ENCODE measurements at regions not wholly inside any gene's neighbourhood (a gene's known extent, or its start where the extent isn't known, plus 50 kb on each side); places are given as distances from the start of the nearest gene placed in this dataset.

DNA sequence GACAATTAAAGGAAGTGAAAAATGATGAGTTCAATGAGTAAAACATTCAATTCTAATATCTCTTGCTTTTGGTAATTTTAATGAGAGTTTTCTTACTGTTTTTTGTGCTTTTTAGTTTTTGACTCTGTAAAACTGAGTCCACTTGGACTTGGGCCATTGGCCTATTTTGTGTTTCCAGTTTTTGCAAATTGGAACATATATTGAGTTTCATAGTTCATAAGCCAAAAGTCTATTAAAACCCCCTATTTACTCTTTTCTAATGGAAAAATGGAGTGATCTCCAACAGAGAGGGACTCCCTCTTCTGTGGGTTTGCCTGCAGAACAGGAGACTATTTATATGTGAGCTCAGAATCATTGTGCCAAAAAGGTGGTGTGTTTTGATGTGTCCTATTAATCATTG lies 219.7 kb upstream of the SPRY2 start:
- Histone ChIP-seq H3K4me3 (ENCODE audit: low read length in 3 of 3) (no peak overlapping the region), H3K9me3 (ENCODE audit: control insufficient read depth in 3 of 3, low read length in 3 of 3) (no peaks in the 10 kb centered on the region), H3K27me3 (ENCODE audit: control insufficient read depth in 3 of 3, insufficient read depth in 3 of 3, low read length in 3 of 3) (no peaks in the 10 kb centered on the region), H3K36me3 (ENCODE audit: control insufficient read depth in 3 of 3, insufficient read depth in 3 of 3, low read length in 3 of 3) (no peaks in the 10 kb centered on the region), H3K27ac (ENCODE audit: low read depth, low read length) (no peak overlapping the region), H3K9ac (ENCODE audit: low read depth in 1 of 3, low read length in 3 of 3) (no peak overlapping the region), H3K4me1 (ENCODE audit: control insufficient read depth in 3 of 3, insufficient read depth in 3 of 3, low read length in 3 of 3) (peaks cover 0 to 7% (median 2%) of the 10 kb centered on the region in 3 donors)

DNA sequence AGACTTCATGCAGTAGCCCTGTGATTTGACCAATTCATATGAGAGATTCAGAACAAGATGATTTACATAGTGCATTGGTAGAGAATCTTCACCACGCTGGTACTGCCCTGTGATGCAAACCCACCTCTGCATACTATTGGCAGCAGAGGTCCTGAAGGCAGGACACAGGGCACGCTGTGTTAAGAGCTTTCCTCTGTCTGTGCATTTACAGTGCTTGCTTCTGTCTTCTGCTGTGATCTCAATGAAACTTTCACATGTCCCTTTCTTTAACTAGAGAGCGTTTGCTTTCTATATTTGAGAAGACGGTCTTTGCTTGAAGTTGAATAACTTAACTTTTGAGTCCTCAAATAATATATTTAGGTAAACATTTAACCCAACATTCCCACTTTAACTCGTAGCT lies 219.0 kb upstream of the SPRY2 start:
- H3K9ac ChIP-seq (ENCODE audit: low read depth in 1 of 3, low read length in 3 of 3) = no peak overlapping the region
- no peak overlapping the region for H3K27ac ChIP-seq (ENCODE audit: low read depth, low read length)
- no peaks in the 10 kb centered on the region for H3K27me3 ChIP-seq (ENCODE audit: control insufficient read depth in 3 of 3, insufficient read depth in 3 of 3, low read length in 3 of 3)

DNA sequence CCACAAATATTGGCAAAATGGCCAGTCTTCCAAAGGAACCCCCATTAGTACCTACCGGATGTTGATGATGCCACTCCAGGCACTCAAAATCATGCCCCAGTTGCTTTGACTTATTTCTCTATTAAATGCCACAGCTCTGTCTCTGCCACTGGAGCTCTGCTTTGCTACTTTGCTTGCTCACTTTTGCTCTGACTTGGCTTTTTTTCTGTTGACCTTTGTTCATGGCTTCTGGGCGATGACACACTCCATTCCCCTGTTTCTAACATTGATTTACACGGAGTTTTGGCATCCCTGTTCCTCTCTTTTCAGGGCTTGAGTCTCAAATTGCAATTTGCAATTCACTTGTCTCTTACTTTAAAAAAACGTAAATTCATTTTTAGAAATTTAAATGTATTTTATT lies 217.1 kb upstream of the SPRY2 start:
- H3K27me3 ChIP-seq (ENCODE audit: control insufficient read depth in 3 of 3, insufficient read depth in 3 of 3, low read length in 3 of 3) = no peaks in the 10 kb centered on the region
- no peaks in the 10 kb centered on the region for H3K36me3 ChIP-seq (ENCODE audit: control insufficient read depth in 3 of 3, insufficient read depth in 3 of 3, low read length in 3 of 3)
- H3K9ac ChIP-seq (ENCODE audit: low read depth in 1 of 3, low read length in 3 of 3) = no peak overlapping the region
- H3K4me1 ChIP-seq (ENCODE audit: control insufficient read depth in 3 of 3, insufficient read depth in 3 of 3, low read length in 3 of 3) = peaks cover 0 to 7% (median 2%) of the 10 kb centered on the region in 3 donors
- peak overlapping the region; percentile 44 for H3K27ac ChIP-seq (ENCODE audit: low read depth, low read length)
- H3K9me3 ChIP-seq (ENCODE audit: control insufficient read depth in 3 of 3, low read length in 3 of 3) = no peaks in the 10 kb centered on the region
- H3K4me3 ChIP-seq (ENCODE audit: low read length in 3 of 3) = no peak overlapping the region

More for the DNA sequence above, 219.0 kb upstream of the SPRY2 start:
- Histone ChIP-seq H3K4me1 (ENCODE audit: control insufficient read depth in 3 of 3, insufficient read depth in 3 of 3, low read length in 3 of 3) (peaks cover 0 to 7% (median 2%) of the 10 kb centered on the region in 3 donors), H3K4me3 (ENCODE audit: low read length in 3 of 3) (no peak overlapping the region), H3K36me3 (ENCODE audit: control insufficient read depth in 3 of 3, insufficient read depth in 3 of 3, low read length in 3 of 3) (no peaks in the 10 kb centered on the region), H3K9me3 (ENCODE audit: control insufficient read depth in 3 of 3, low read length in 3 of 3) (no peaks in the 10 kb centered on the region)

DNA sequence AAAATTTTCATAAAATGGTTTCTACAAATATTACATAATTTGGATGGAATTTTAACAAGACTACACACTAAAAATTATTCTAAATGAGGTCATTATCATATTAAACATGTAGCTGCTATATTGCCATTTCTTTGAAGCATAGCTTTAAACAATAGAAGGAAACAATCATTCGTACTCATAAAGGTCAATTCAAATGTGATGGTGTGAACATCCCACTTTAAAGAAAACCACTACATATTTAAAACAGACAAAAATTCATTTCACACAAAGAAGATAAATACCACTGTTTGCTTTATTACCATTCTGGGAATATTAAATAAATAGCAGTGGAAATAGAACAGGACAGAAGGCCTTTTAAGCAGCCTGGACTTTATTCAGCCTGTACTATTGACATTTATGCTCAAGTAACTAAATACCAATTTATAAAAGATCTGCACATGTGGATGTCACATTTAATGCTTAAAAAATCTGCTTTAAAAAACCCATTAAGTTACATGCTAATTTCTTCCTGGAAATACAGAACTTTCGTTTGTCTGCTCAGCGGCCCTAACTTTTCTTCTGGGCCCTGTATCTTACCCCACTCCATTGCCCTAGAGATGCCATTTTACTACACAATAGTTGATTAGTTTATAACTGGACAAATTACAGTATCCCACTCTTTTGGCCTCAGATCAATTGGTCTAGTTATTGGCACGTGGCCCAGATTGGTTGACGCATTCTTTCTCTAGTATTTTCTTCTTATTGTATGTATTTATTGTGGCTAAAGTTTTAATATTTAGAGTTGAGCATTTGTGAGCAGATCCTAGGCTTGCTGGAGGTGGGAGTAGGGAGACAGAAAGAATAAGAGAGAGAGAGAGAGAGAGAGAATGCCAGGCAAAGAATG lies 215.1 kb upstream of the SPRY2 start:
- no peaks in the 10 kb centered on the region for H3K9me3 ChIP-seq (ENCODE audit: control insufficient read depth in 3 of 3, low read length in 3 of 3)
- peaks cover 0 to 8% (median 0%) of the 10 kb centered on the region in 3 donors for H3K4me1 ChIP-seq (ENCODE audit: control insufficient read depth in 3 of 3, insufficient read depth in 3 of 3, low read length in 3 of 3)
- no peaks in the 10 kb centered on the region for H3K27me3 ChIP-seq (ENCODE audit: control insufficient read depth in 3 of 3, insufficient read depth in 3 of 3, low read length in 3 of 3)
- no peak overlapping the region for H3K27ac ChIP-seq (ENCODE audit: low read depth, low read length)
- no peak overlapping the region for H3K4me3 ChIP-seq (ENCODE audit: low read length in 3 of 3)
- H3K9ac ChIP-seq (ENCODE audit: low read depth in 1 of 3, low read length in 3 of 3) = no peak overlapping the region
- no peaks in the 10 kb centered on the region for H3K36me3 ChIP-seq (ENCODE audit: control insufficient read depth in 3 of 3, insufficient read depth in 3 of 3, low read length in 3 of 3)

DNA sequence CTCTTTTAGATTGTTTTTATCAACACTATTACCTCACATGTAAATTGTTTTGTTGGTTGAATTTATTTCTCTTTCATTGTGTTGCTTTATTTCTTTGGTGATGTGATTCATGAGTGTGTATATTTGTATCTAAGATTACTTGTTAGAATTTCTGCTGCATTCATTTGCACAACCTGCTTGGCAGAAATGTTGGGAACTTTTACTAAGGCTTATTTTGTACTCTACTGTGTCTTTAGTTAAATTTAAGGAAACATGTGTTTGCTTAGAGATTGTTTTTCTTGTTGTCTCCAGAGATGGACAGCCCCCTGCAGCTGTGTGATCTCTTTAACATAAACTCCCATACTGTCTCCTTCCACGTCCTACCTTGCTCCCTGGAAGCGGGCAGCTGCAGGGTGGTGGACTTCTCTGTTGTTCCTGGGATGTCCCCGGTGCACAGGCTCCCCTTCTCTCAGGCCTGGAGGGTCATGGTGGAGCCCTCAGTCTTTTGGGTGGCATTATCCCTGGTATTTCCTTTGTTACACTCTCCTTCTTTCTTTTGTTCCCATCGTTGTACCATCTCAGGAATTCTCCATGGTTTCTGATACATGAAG lies 212.0 kb upstream of the SPRY2 start:
- no peak overlapping the region for H3K27ac ChIP-seq (ENCODE audit: low read depth, low read length)

DNA sequence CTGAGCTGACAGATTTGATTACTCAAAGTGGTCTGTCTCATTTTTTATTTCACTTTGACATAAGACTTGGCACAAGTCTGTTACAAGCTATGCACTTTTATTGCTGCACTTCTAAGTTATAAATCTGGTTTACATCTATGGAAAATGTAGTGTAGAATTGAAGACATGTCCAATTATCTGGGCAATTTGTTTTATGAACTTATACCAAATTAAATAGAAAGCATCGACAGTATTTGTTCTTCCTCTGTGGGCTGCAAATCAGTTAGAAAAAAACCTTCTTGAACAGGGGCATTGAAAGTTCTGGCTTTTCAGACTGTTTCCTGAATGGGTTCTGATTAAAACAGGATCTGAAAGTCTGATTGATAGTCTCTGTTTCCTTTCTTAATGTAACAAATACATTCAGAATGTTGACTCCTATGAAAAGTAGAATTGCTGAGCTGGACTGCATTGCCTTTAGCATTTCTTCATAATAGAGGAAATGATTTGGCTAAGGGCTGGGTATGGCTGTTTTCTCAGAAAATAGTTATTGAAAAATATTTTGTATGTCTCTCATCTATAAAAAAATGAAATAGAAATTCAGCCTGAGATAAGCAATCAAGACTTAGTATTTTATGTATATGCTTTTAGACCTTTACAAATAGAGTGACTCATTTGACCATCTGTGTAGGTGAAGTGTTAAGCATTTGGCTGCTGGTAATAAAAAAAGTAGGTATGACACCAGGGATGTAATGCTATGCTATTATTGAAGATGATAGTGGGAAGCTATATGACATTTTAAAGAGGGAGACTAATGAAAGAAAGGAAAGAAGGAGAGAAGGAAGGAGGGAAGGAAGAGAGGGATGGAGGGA lies 210.9 kb upstream of the SPRY2 start:
- Histone ChIP-seq H3K9me3 (ENCODE audit: control insufficient read depth in 3 of 3, low read length in 3 of 3) (no peaks in the 10 kb centered on the region), H3K27ac (ENCODE audit: low read depth, low read length) (no peak overlapping the region), H3K4me3 (ENCODE audit: low read length in 3 of 3) (no peak overlapping the region), H3K4me1 (ENCODE audit: control insufficient read depth in 3 of 3, insufficient read depth in 3 of 3, low read length in 3 of 3) (peaks cover 0 to 12% (median 0%) of the 10 kb centered on the region in 3 donors), H3K36me3 (ENCODE audit: control insufficient read depth in 3 of 3, insufficient read depth in 3 of 3, low read length in 3 of 3) (no peaks in the 10 kb centered on the region), H3K9ac (ENCODE audit: low read depth in 1 of 3, low read length in 3 of 3) (no peak overlapping the region), H3K27me3 (ENCODE audit: control insufficient read depth in 3 of 3, insufficient read depth in 3 of 3, low read length in 3 of 3) (no peaks in the 10 kb centered on the region)

More for the DNA sequence above, 212.0 kb upstream of the SPRY2 start:
- Histone ChIP-seq H3K9ac (ENCODE audit: low read depth in 1 of 3, low read length in 3 of 3) (no peak overlapping the region), H3K4me1 (ENCODE audit: control insufficient read depth in 3 of 3, insufficient read depth in 3 of 3, low read length in 3 of 3) (peaks cover 0 to 12% (median 0%) of the 10 kb centered on the region in 3 donors), H3K9me3 (ENCODE audit: control insufficient read depth in 3 of 3, low read length in 3 of 3) (no peaks in the 10 kb centered on the region), H3K27me3 (ENCODE audit: control insufficient read depth in 3 of 3, insufficient read depth in 3 of 3, low read length in 3 of 3) (no peaks in the 10 kb centered on the region), H3K36me3 (ENCODE audit: control insufficient read depth in 3 of 3, insufficient read depth in 3 of 3, low read length in 3 of 3) (no peaks in the 10 kb centered on the region), H3K4me3 (ENCODE audit: low read length in 3 of 3) (no peak overlapping the region)

DNA sequence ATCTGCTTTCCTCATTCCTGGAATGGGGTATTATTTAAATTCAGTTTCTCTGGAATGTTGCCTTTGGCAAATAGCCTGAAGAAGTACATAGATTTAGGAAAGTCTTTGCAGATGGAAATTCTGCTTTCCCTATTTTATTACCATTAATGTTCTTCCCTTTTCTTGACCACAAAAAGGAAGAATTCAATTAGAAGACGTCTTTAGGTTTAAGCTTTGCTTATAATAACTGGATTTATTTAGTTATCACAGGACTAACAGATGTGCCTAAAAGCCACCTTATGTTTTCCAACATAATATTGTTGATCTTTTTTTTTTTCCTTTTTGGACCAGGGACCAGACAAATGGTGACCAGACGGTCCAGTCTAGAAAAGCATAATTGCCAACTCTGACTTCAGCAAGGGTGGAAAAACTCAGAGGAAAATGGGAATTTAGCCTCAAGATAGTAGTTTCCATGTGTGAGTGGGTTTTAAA lies 210.1 kb upstream of the SPRY2 start:
- Histone ChIP-seq H3K36me3 (ENCODE audit: control insufficient read depth in 3 of 3, insufficient read depth in 3 of 3, low read length in 3 of 3) (no peaks in the 10 kb centered on the region), H3K9me3 (ENCODE audit: control insufficient read depth in 3 of 3, low read length in 3 of 3) (no peaks in the 10 kb centered on the region), H3K9ac (ENCODE audit: low read depth in 1 of 3, low read length in 3 of 3) (no peak overlapping the region), H3K27ac (ENCODE audit: low read depth, low read length) (no peak overlapping the region), H3K4me1 (ENCODE audit: control insufficient read depth in 3 of 3, insufficient read depth in 3 of 3, low read length in 3 of 3) (peaks cover 0 to 10% (median 0%) of the 10 kb centered on the region in 3 donors), H3K27me3 (ENCODE audit: control insufficient read depth in 3 of 3, insufficient read depth in 3 of 3, low read length in 3 of 3) (no peaks in the 10 kb centered on the region), H3K4me3 (ENCODE audit: low read length in 3 of 3) (no peak overlapping the region)

DNA sequence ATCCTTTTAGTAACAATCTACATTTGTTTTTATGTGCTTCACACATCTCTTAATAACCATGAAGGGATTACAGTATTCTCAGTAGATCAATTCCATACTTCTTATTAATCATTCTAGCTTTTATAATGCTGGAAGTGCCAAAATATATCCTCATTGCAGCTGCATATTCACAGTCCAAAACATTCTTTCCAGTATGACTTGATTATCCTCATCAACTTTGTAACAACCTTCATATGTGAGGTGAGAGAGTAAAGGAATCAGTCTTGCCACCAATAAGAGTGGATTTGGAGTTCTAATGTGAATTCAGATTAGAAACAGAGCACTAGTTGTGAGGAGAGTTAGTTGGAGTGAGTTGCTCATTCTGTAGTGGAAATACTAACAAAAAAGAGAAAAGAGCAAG lies 208.0 kb upstream of the SPRY2 start:
- H3K9ac ChIP-seq (ENCODE audit: low read depth in 1 of 3, low read length in 3 of 3) = no peak overlapping the region
- H3K4me3 ChIP-seq (ENCODE audit: low read length in 3 of 3) = no peak overlapping the region
- no peaks in the 10 kb centered on the region for H3K36me3 ChIP-seq (ENCODE audit: control insufficient read depth in 3 of 3, insufficient read depth in 3 of 3, low read length in 3 of 3)
- H3K9me3 ChIP-seq (ENCODE audit: control insufficient read depth in 3 of 3, low read length in 3 of 3) = no peaks in the 10 kb centered on the region
- no peaks in the 10 kb centered on the region for H3K27me3 ChIP-seq (ENCODE audit: control insufficient read depth in 3 of 3, insufficient read depth in 3 of 3, low read length in 3 of 3)
- H3K27ac ChIP-seq (ENCODE audit: low read depth, low read length) = no peak overlapping the region
- peaks cover 0 to 9% (median 0%) of the 10 kb centered on the region in 3 donors for H3K4me1 ChIP-seq (ENCODE audit: control insufficient read depth in 3 of 3, insufficient read depth in 3 of 3, low read length in 3 of 3)

DNA sequence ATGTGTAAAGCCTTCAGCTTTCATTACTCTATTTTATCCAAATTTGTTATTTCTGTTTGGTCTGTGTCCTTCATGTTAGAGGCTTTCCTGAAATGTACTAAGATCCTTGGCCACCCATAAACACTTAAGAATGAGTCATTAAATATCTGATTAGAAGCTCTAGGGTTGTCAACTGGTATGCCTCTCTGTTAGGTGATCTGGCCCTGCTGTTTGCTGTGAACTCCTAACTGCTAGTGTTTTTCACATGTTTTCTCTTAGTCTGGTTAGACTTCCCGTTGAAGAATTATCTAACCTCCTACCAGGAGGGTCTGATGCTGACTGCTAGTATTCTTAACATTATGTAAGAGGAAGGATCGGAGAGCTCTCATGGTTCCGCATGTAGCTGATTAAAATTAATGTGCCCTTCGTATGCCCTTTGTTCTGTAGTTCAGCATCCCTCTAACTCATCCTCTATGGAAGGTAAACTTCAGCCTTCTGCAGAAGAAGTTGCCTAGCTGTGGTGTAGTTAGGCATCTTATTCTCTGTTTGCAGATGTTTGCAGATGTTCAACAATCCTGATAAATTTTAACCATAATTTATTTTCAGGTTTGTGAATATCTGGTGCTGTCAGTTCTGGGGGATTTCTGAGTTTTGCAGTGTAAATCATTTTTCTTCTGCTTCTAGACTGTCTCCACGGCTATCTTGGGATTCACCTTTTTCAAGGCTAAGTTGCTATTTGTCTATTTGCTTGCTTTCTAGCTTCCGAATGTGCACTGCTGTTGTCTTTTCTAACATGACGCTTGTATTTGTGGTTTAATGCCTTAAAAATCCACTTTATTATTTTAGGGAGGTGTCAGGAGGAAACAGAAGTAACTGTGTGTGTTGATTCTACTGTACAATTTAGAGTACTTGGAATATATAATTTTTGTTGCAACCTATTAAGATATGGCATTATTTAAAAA lies 207.2 kb upstream of the SPRY2 start:
- Histone ChIP-seq H3K4me3 (ENCODE audit: low read length in 3 of 3) (no peak overlapping the region), H3K9ac (ENCODE audit: low read depth in 1 of 3, low read length in 3 of 3) (no peak overlapping the region), H3K9me3 (ENCODE audit: control insufficient read depth in 3 of 3, low read length in 3 of 3) (no peaks in the 10 kb centered on the region), H3K27ac (ENCODE audit: low read depth, low read length) (no peak overlapping the region), H3K27me3 (ENCODE audit: control insufficient read depth in 3 of 3, insufficient read depth in 3 of 3, low read length in 3 of 3) (no peaks in the 10 kb centered on the region), H3K36me3 (ENCODE audit: control insufficient read depth in 3 of 3, insufficient read depth in 3 of 3, low read length in 3 of 3) (no peaks in the 10 kb centered on the region), H3K4me1 (ENCODE audit: control insufficient read depth in 3 of 3, insufficient read depth in 3 of 3, low read length in 3 of 3) (peaks cover 0 to 9% (median 0%) of the 10 kb centered on the region in 3 donors)
